IMR-90 (cell line): ENCODE measurements at regions not wholly inside any gene's neighbourhood (a gene's known extent, or its start where the extent isn't known, plus 50 kb on each side); places are given as distances from the start of the nearest gene placed in this dataset.

Experiments used
- ATAC-seq: fragments of 200-7000 bp; cut with Tn5 transposase; 2 replicates; pipeline ENCODE4 v1.9.1; 2020; ENCODE audit warnings: low read depth, mild to moderate bottlenecking, moderate library complexity
- BruUV-seq: library from RNA; stranded (reverse); fragments of 400-500 nt; replicated peaks from 2 replicates; lab custom pipeline; 2021; lab: Mats Ljungman, UMichigan
- CTCF ChIA-PET: fragments of 300-600 bp; formaldehyde crosslinking; extraction: SDS; loops from one replicate; lab custom pipeline; 2021; ENCODE audit warnings: antibody characterized with exemption; lab: Yijun Ruan, JAX
- POLR2A ChIA-PET: fragments of 300-600 bp; sonication (Branson Sonifier 250); formaldehyde crosslinking; loops from one replicate; lab custom pipeline; 2022; ENCODE audit warnings: antibody characterized with exemption; ENCODE audit not compliant: unreplicated experiment; lab: Charles Lee
- DNase-seq: peaks from one replicate; pipeline ENCODE4 v3.0.0; 2013
- H2AFZ ChIP-seq: replicated peaks from 2 replicates; pipeline ENCODE3; 2013; ENCODE audit warnings: low read length, mild to moderate bottlenecking; ENCODE audit not compliant: poor library complexity
- H2AK5ac ChIP-seq: 2 replicates; pipeline ENCODE4 v1.6.1; 2013; ENCODE audit warnings: low read depth, low read length, inconsistent platforms
- H2AK9ac ChIP-seq: replicated peaks from 2 replicates; pipeline ENCODE3; 2013; ENCODE audit warnings: mild to moderate bottlenecking, low read depth, low read length, moderate library complexity; ENCODE audit not compliant: poor library complexity
- H2BK120ac ChIP-seq: 2 replicates; pipeline ENCODE4 v1.6.1; 2013; ENCODE audit warnings: low read depth, low read length, inconsistent platforms
- H2BK15ac ChIP-seq: 3 replicates; pipeline ENCODE4 v1.6.1; 2013; ENCODE audit warnings: low read depth, low read length, inconsistent platforms
- H2BK20ac ChIP-seq: 2 replicates; pipeline ENCODE4 v1.6.1; 2013; ENCODE audit warnings: low read depth, mild to moderate bottlenecking, inconsistent platforms, low read length, moderate library complexity
- H2BK5ac ChIP-seq: 2 replicates; pipeline ENCODE4 v1.6.1; 2013; ENCODE audit warnings: mild to moderate bottlenecking, low read depth, low read length, inconsistent platforms; ENCODE audit not compliant: poor library complexity, severe bottlenecking
- H3K14ac ChIP-seq: replicated peaks from 2 replicates; pipeline ENCODE4 v1.6.1; 2013; ENCODE audit warnings: low read depth, low read length, inconsistent platforms
- H3K18ac ChIP-seq: 2 replicates; pipeline ENCODE4 v1.6.1; 2013; ENCODE audit warnings: low read depth, low read length, control low read depth
- H3K23ac ChIP-seq: 2 replicates; pipeline ENCODE4 v1.6.1; 2013; ENCODE audit warnings: low read depth, low read length, inconsistent platforms
- H3K27ac ChIP-seq: 2 replicates; pipeline ENCODE4 v1.5.1; 2013; ENCODE audit warnings: mild to moderate bottlenecking, control low read depth, low read length; ENCODE audit not compliant: insufficient read depth
- H3K27me3 ChIP-seq: 2 replicates; pipeline ENCODE4 v1.6.1; 2013; ENCODE audit warnings: low read length; ENCODE audit not compliant: control insufficient read depth, insufficient read depth
- H3K36me3 ChIP-seq: 2 replicates; pipeline ENCODE4 v1.6.1; 2013; ENCODE audit warnings: low read length, mixed read lengths; ENCODE audit not compliant: control insufficient read depth, insufficient read depth
- H3K4ac ChIP-seq: 2 replicates; pipeline ENCODE4 v1.6.1; 2013; ENCODE audit warnings: low read depth, low read length, inconsistent platforms
- H3K4me1 ChIP-seq: 2 replicates; pipeline ENCODE4 v1.6.1; 2013; ENCODE audit warnings: low read length, mixed read lengths; ENCODE audit not compliant: control insufficient read depth, insufficient read depth
- H3K4me2 ChIP-seq: 2 replicates; pipeline ENCODE4 v1.6.1; 2013; ENCODE audit warnings: low read depth, mild to moderate bottlenecking, control low read depth, low read length, moderate library complexity
- H3K4me3 ChIP-seq: 2 replicates; pipeline ENCODE4 v1.5.1; 2013; ENCODE audit warnings: low read depth, mild to moderate bottlenecking, control low read depth, low read length, moderate library complexity; ENCODE audit not compliant: insufficient read depth
- H3K56ac ChIP-seq: 2 replicates; pipeline ENCODE4 v1.6.1; 2013; ENCODE audit warnings: low read length, inconsistent platforms; ENCODE audit not compliant: insufficient read depth; ENCODE audit errors: extremely low read depth
- H3K79me1 ChIP-seq, 2 experiments: 2 replicates each; pipeline ENCODE4 v1.6.1; 2013; ENCODE audit warnings: low read length in 2 of 2, inconsistent platforms in 1 of 2, low read depth in 1 of 2
- H3K9ac ChIP-seq: 2 replicates; pipeline ENCODE4 v1.6.1; 2013; ENCODE audit warnings: low read depth, low read length, control low read depth
- H3K9me1 ChIP-seq: 2 replicates; pipeline ENCODE4 v1.6.1; 2013; ENCODE audit warnings: low read length, inconsistent platforms; ENCODE audit not compliant: insufficient read depth
- H3K9me3 ChIP-seq: 2 replicates; pipeline ENCODE4 v1.6.1; 2013; ENCODE audit warnings: low read length; ENCODE audit not compliant: control insufficient read depth, insufficient read depth
- H4K20me1 ChIP-seq: 2 replicates; pipeline ENCODE4 v1.6.1; 2013; ENCODE audit warnings: low read length, inconsistent platforms; ENCODE audit not compliant: insufficient read depth
- H4K5ac ChIP-seq: 2 replicates; pipeline ENCODE4 v1.6.1; 2013; ENCODE audit warnings: mild to moderate bottlenecking, low read depth, low read length, control low read depth
- H4K8ac ChIP-seq, 2 experiments: 2 replicates each; pipeline ENCODE4 v1.6.1; 2013; ENCODE audit warnings: low read depth in 2 of 2, low read length in 2 of 2, control low read depth in 1 of 2, inconsistent platforms in 1 of 2
- H4K91ac ChIP-seq: 2 replicates; pipeline ENCODE4 v1.6.1; 2013; ENCODE audit warnings: low read depth, low read length, inconsistent platforms; ENCODE audit not compliant: insufficient read depth
- MAFK ChIP-seq: IDR thresholded peaks from 2 replicates; pipeline ENCODE4 v1.6.1; 2012; ENCODE audit warnings: low read depth, low read length, improper control_type of control experiment
- SMC3 ChIP-seq: fragments of 150-350 bp; IDR thresholded peaks from 2 replicates; pipeline ENCODE4 v1.6.1; 2016; ENCODE audit warnings: low read depth, mild to moderate bottlenecking, antibody characterized with exemption, low read length, moderate library complexity
- WGBS, 2 experiments: methylation state at CpG; one replicate each; pipeline versions ENCODE4 v1.1.5 to v1.1.7; 2013; ENCODE audit warnings: missing lambda C conversion rate in 2 of 2; ENCODE audit not compliant: insufficient read length in 1 of 2; ENCODE audit errors: extremely low coverage in 2 of 2; 5-methylcytosine and 5-hydroxymethylcytosine counted together
- dilution Hi-C: fragments of 300-500 bp; cut with HindIII; formaldehyde crosslinking; loops from one replicate; pipeline ENCODE4 v1.14.3; 2018; ENCODE audit warnings: low sequenced_read_pairs; ENCODE audit not compliant: unreplicated experiment
- in situ Hi-C: fragments of 300-500 bp; cut with MboI; formaldehyde crosslinking; loops from 3 replicates; pipeline ENCODE4 v1.14.3; 2019; ENCODE audit warnings: low sequenced_read_pairs, inconsistent platforms, mixed read lengths
- intact Hi-C: fragments of 100-400 bp; cut with micrococcal nuclease; formaldehyde crosslinking; loops from 2 replicates; pipeline ENCODE4 v1.10.0; 2022

- TF ChIP-seq SMC3 (no peak), MAFK (no peak)
- no peak for DNase-seq
- H3K23ac ChIP-seq = no peak overlapping the region
- H3K18ac ChIP-seq = no peak overlapping the region
- POLR2A ChIA-PET = no interaction called here
- no peak overlapping the region for H3K27ac ChIP-seq
- H4K20me1 ChIP-seq = no peaks in the 10 kb centered on the region
- H3K14ac ChIP-seq = no peak overlapping the region
- H3K9me3 ChIP-seq = no peaks in the 10 kb centered on the region
- no peak for ATAC-seq
- no peak overlapping the region for H3K4me2 ChIP-seq
- BruUV-seq = no TSS peak
- peaks cover 4% of the 10 kb centered on the region; the same call in 1 of the 2 replicates for H3K4me1 ChIP-seq
- no peak overlapping the region; the same call in 1 of the 2 replicates for H3K4ac ChIP-seq
- H3K79me1 ChIP-seq = no peaks in the 10 kb centered on the region
- in situ Hi-C loops (no loop called here), intact Hi-C loops (no loop called here), dilution Hi-C loops (no loop called here)
- no peak overlapping the region for H2BK120ac ChIP-seq
- H3K9me1 ChIP-seq = no peaks in the 10 kb centered on the region
- H4K8ac ChIP-seq = no peak overlapping the region
- H4K5ac ChIP-seq = no peak overlapping the region
- WGBS, 2 experiments = 86% methylated on average over 1 of the region's 2 CpGs; no CpG with 5 or more reads in 1 of the 2 experiments
- H2BK5ac ChIP-seq = no peak overlapping the region
- H2BK20ac ChIP-seq = peak overlapping the region; percentile 49; the same call in 1 of the 2 replicates
- no peak overlapping the region for H3K4me3 ChIP-seq
- CTCF ChIA-PET = no interaction called here
- H2AK9ac ChIP-seq = no peak overlapping the region
- no peaks in the 10 kb centered on the region for H3K36me3 ChIP-seq
- no peaks in the 10 kb centered on the region for H3K27me3 ChIP-seq
- no peak overlapping the region for H2AK5ac ChIP-seq
- no peak overlapping the region for H2AFZ ChIP-seq
- no peak overlapping the region for H3K9ac ChIP-seq
- no peak overlapping the region for H3K56ac ChIP-seq
- H2BK15ac ChIP-seq = no peak overlapping the region
- H4K91ac ChIP-seq = no peak overlapping the region
These were observed 86.6 kb upstream of the PPARGC1A start for GRCh38 chr4:23976423-23976822.
